NCI-H2107 (cell line): ENCODE measurements at regions not wholly inside any gene's neighbourhood (a gene's known extent, or its start where the extent isn't known, plus 50 kb on each side); places are given as distances from the start of the nearest gene placed in this dataset.

Experiments
- DNase-seq: peaks from one replicate; lab custom pipeline; 2025; lab: John Stamatoyannopoulos, UW

DNA sequence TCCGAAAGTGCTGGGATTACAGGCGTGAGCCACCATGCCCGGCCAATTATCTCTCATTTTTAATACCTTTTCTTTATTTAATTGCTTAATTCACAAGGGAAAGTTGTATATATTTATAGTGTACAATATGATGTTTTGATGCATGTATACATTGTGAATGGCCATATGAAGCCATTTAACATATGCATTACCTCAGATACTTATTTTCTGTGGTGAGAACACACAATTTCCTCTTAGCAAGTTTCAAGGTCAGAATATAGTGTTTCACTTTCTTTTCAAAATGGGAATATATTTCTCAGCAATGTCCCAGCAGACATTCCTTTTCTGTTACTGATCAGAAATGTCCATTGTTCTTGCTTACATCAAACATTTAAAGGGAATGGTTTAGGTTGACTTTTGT is 1596.3 kb downstream of the MAT2B start:
- no peak for DNase-seq

DNA sequence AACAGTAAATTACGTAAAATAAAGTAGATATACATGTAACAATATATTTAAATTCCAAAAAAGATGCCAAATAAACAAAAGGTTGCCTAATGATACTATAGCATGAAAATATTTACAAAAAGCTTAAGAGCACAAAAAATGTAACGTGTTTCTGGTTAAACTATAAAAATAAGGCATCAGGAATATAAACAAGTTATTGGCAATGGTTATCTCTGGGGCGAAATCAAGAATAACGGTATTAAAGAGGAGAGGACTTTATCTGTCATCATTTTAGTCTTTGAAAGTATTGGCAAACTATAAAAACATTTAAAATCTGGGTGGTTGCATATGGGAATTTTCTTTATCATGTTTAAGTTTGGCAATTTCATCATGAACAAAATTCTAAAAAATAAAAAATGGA is 1599.2 kb downstream of the MAT2B start:
- DNase-seq, result no peak

DNA sequence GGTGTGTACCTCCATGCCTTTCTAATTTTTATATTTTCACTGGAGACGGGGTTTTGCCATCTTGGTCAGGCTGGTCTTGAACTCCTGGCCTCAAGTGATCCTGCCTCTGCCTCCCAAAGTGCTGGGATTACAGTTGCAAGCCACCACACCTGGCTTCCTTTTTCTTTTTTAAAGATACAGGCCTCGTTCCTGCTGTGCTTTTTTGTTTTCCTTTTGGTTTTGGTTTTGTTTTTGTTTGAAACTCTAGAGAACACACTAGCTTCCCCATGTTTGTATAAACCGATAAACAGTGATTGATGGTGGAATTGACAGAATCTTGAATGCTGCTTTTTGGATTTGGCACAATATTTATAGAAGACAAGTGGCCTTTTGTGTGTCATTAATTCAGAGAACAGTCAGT is 1603.4 kb downstream of the MAT2B start:
- no peak for DNase-seq

DNA sequence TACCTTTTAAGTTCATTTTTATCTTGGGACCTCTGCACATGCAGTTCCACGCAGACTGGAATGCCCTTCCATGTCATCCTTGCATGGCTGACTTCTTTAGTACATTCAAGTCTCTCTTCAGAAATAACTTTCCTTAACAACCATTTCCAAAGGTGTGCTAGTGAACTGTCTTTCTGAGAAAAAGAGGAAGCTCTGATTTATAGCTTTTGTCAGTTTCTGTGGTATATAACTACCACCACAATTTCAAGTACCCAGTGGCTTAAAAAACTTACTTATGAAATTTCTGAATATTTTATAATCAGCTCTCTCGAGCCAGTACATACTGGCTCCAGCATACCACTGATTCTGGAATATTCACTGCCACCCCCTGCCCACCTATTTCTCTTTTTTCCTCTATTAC is 1613.8 kb downstream of the MAT2B start:
- no peak for DNase-seq

DNA sequence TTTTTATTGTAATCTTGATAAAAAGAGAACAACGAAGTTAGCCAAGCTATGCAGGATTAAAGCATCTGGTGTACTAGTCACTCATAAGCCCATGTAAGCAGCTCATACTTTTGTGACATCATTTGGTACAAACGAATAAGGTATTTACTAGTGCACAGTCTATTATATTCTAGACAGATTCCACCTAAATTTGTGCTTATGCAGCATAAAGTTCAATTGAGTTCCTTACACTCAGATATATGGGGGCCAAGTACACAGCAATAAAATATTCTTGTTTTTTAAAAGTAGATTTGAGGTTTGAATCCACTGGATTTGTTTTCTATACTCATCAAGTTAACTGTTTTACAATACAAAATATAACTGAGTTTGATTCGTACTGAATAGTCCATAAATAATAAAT is 1621.2 kb downstream of the MAT2B start:
- DNase-seq, result no peak

DNA sequence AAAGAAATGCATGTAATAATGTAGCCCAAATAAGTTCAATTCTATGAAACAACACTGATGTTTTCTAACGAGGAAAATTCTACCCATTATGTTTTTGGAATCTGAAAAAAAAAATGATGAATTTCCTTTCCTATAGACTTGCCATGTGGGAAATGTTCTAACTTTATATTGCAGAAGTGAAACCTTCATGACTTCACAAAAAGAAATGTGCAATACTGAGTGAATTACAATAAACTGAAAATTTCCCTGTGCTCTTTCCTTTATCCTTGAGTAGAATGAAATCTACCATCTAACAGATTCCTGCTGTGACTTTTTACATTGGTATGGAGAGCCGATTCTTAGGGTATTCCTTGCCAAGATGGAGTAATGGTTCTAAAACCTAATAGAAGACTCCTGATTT is 1622.5 kb downstream of the MAT2B start:
- DNase-seq, result no peak

DNA sequence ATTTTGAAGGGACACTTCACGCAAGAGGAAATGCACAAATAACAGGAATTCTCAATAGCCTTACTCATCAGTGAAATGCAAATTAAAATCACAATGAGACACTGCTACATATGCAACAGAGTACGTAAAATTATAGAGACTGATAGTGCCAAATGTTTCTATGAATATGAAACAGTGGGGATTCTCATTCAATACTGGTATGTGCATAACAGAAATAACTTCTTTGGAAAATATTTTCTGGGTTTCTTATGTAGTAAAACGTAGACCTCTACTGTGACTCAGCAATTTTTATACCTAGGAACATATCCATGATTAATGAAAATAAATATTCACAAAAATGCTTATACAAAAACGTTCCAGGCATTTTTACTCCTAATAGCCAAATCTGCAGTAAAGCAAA is 1625.2 kb downstream of the MAT2B start:
- DNase-seq, result no peak

DNA sequence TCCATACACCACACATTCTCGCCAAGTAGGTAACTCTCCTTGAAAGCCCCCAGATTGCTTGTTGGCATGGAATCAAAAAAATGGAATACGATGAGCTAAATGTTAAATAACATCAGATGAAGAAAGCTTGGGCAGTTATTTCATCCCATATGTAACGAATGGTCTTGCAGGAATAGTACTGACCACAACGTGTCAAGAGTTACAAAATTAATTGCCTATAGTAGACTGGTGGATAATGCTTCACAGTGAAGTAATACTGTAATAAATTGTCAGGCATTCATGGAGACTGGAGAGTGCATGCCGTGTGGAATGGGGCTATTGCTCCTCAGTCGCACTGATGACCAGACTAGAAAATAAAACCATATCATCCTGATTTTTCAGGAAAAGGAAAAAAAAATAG is 1628.7 kb downstream of the MAT2B start:
- no peak for DNase-seq

DNA sequence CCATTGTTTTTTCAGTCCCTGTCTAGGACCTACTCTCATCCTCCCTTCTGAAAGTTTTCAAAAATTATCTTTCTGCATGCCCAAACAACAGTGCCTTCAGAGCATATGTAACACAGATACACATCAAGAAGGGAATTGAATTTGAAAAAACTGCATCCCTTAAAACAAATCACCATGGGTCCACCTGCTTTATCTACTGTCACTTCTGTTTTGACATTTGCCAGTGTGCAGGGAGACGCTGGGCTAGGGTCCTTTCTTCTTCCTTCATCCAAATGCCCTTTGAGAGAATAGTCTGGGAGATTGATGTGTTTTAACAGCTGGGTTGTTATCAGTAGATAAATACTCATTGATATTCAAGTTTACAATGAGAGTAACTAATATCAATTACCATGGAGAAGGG is 1630.1 kb downstream of the MAT2B start:
- DNase-seq, result no peak

DNA sequence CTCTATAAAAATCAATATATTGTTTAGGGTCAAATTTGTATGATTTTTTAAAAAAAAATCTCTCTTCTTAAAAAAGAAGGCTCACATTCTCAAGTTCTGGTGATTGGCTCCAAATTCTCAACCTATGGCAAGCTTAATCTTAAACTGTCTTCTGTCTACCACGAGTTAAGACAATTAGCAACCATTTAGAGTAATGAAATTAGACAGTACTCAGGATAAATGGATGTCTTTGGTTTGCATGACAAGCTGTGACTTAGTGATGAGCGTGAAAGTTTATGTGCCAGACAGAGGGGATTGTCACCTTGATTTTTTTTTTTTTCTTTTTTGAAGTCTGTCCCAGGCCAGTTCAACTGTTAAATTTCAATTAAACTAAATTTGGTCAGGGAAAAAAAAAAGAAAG is 1632.3 kb downstream of the MAT2B start:
- no peak for DNase-seq

DNA sequence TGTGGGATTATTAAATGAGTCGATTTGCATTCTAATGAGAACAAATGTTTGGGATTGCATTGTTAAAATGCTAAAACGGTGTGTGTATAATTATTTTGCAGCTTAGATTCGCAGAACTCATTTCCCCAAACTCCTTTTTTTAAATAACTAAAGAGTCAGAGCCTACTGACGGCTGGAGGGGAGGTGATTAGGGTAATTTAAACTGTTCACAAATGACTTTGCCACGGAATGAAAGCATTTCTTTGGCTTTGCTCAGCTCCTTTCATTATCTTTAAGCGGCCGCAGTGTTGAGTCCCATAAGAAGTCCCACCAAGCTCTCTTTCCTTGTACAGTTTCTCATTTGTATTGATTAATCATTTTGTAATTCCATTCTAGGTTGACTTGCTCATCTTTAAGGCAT is 1632.8 kb downstream of the MAT2B start:
- DNase-seq, result no peak

DNA sequence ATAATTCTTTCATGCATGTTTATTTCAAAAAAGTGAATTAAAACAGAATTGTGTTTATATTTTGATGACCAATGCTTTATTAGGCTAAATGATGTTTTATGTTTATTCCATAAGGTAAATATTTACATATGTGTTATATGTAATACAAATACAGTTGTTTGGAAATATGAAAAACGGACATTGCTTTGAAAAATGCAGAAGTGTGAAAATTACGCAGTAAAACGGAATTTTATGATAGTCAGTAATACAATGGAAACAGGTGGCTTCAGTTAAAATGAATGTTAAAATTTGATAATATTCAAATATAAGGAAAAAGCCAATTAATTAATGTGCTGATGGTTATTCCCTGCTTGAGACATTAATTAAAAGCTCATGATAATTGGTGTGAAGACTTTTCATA is 1633.8 kb downstream of the MAT2B start:
- DNase-seq, result no peak

DNA sequence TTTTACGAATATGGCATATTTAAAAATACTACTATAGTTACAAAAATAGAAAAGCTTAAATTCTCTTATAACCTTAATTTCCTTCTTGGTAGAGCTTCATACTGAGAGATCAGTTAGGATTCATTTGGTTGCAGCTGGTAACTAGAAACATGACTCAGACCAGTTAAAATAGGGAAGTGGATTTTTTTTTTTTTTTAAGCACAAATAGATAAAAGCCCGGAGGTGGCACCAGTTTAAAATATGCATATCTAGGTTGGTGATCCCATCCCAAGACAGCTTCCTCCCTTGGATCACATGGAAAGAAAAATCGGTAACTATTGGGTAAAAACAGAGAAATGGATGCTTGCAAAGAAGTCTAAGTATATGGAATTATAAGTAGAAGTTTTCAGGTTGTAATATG is 1634.3 kb downstream of the MAT2B start:
- no peak for DNase-seq

DNA sequence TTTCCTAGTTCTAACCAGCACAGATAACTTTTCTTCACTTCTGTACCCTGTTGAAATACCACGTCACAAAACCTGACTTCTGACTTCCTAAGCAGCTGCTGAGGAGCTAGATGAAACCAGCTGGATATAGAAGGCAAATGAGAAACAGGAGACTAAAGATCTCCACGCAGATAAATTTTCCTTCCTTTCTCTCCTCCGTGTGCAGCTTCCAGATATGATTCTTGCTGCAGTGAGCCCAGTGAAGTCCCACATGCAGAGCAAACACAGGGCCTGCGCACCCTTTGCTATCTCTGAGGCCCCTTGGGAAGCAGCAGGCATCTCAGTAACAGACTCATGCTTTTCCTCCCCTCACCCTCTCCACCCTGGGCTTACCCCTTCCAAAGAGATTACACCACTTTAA is 1638.3 kb downstream of the MAT2B start:
- no peak for DNase-seq

DNA sequence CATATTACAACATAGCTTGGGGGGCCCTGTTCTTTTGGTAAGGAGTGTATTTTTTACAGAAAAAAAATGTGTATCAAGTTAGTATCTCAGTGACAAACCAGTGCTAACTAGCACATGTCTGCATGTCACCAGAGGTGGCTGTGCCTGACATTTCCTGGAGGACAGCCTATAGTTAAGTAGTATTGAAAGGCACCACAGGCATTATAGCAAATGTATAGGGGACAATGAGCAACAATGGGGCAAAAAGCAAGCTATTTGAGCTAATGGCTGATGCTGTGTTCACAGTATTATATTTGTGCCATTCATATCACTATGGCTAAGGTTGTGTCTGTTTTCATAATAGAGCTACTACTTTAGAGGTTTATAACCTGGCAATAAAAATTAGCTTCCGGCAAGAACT is 1644.0 kb downstream of the MAT2B start:
- DNase-seq, result no peak

DNA sequence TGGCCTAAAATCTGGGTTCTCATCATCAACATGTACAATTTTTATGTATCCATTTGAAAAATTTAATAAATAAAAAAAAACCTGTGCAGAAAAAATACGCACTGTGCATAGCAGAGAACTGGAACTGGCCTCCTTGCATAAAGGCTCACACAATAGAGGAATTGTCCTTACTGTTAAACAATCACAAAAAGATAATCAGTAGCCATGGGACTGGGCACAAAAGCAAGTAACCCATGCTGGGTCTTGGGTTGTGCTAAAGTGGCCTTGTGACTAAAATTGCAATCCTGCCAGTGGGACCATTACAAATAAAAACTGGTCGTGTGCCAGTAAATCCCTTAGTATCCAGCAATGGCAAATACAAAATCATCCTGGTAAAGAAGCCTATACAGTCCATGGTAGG is 1646.6 kb downstream of the MAT2B start:
- DNase-seq, result no peak

DNA sequence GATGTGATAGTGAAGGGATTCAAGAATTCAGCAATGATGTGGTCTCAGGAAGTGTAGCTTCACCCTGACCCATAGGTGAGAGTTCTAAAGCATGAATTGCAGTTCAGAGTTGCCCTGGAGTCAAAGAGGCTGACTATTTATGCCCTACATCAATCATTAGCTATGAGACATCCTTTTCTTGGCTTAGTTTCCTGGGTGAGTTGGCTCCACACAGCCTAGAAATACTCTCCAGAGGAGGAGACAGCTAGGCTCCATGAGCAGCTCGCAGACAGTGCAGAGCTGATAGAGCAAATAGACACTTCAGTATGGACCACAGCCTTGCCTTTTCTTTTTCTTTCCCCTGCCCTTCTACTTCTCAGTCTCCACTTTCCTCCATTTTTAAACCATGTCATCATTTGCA is 1651.8 kb downstream of the MAT2B start:
- no peak for DNase-seq

DNA sequence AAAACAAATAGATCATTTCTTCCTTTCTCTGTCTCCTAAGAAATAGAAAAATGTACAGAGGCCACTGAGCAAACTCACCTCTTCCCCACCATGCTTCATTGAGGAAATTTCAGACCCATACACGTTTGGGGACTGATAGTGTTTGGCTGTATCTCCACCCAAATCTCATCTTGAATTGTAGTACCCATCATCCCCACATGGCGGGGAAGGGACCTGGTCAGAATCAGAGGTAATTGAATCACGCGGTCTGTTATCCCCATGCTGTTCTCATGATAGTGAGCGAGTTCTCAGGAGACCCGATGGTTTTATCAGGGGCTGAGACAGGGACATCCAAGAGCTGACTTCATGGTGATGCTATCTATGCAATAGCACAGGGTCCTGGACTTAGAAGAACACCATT is 1655.8 kb downstream of the MAT2B start:
- no peak for DNase-seq

DNA sequence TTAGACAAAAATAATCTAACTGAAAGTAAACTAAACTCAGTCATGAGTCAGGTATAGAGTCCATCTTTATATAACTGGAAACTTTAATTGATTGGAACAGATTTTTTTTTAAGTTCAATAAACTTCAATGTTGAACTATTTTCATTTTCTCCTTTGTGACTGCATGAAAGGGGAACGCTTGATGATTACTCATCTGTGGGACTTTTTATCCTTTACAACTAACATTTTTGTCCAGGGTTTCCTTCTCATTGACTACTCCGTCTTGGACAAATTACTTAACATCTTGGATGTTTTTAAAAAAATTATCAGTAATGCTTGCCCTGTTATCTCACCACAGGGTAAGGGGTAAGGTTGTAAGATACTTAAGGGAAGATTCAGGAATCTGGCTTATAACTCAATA is 1658.4 kb downstream of the MAT2B start:
- DNase-seq, result no peak

DNA sequence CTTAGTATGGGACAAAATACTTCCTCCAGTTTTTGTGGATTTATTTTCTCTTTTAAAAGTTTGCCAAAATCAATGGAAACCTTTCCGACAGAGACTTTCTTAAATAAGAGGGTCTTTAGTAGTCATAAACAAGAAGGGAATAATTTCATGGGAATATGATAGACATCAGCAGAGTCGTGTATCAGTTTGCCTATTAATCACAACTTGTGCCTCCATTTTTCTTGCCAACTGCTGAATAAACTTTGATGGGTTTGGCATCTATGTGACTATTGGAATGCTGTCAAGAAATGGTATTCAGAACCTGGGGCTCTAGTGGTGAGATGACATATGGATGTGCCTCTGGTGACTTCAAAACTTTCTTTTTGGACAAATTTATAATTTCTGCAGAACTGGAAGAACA is 1668.2 kb downstream of the MAT2B start:
- no peak for DNase-seq

DNA sequence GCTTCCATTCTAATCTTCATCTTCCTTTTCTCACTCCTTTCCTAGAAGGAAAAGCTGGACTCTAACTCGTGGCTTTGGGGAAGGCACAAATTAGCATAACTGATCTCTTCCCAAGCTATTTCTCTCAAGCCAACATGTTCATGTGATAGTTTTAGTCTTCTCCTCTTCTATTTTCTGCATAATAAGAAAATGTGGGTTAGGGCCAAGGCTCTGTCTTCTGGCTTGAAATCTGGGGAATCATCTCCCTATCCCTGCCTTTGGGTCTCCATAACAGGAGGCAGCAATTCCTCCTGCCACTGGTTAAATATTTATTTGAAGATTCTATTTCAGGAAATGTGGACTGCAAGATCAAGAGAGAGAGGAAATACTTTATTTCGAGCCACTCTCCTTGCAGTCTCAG is 1669.6 kb downstream of the MAT2B start:
- DNase-seq, result no peak

DNA sequence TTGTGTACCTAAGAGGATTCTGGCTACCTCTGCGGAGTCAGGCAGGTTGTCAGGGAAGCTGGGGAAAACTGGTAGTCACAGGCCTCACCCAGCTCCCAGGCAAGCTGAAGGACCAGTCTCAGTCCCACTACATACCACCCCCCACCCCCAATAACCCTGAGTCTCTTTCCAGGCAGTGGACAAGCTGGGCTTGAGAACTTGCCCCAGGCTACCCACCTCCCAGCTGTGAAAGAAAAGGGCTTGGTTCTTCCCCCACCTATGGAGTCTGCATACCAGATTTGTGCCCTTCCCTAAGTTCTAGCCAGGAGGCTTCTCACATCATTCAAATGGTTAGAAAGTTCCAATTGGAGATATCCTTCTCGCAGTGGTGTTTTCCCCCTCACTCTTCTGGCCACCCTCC is 1678.8 kb downstream of the MAT2B start:
- DNase-seq, result no peak

DNA sequence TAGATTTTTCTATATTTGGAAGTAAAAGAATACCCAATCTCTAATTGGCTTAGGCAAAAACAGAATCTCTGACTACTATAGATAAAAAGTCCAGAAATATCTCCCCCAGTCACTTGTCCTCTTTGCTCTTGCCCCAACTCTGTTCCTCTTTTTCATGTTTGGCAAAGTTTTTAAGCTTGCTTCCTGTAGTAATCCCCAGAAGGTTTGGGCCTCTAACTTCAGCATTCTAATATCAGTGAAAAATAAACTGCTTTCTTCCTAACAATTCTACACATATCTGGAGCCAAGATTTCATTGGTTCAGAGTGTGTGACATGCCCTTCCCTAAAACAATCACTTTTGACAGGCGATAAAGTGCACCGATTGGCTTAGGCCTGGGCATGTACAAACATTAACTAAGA is 1680.3 kb downstream of the MAT2B start:
- DNase-seq, result no peak

DNA sequence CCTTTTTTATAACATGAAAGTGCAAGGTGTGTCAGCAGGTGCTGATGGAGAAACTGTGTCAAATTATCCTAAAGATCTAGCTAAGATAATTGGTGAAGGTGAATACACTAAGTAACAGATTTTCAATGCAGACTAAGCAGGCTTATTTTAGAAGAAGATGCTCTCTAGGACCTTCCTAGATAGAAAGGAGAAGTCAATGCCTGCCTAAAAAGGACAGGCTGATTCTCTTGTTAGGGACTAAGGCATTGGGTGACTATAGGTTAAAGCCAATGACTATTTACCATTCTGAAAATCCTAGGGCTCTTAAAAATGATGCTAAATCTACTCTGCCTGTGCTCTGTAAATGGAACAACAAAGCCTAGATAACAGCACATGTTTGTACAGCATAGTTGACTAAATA is 1682.4 kb downstream of the MAT2B start:
- no peak for DNase-seq

DNA sequence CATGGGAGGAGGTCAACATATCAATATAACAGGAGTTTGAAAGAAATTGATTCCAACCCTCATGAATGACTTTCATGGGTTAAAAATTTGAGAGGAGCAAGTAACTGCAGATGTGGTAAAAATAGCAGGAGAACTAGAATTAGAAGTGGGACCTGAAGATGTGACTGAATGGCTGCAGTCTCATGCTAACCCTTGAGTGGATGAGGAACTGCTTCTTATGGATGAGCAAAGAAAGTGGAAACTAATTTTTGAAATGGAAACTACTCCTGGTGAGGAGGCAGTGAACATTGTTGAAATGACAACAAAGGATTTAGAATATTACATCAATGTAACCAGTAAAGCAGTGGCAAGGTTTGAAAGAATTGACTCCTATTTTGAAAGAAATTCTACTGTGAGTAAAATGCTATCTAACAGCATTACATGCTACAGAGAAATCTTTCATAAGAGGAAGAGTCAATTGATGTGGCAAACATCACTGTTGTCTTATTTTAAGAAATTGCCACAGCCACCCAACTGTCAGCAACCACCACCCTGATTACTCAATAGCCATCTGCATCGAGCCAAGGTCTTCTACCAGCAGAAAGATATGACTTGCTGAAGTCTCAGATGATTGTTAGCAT is 1683.2 kb downstream of the MAT2B start:
- no peak for DNase-seq
